HG03135 (cell line): ENCODE measurements at regions not wholly inside any gene's neighbourhood (a gene's known extent, or its start where the extent isn't known, plus 50 kb on each side); places are given as distances from the start of the nearest gene placed in this dataset.
"Not testable (repeated sequence)": the region's sequence is repeated elsewhere in the genome, so short reads cannot be mapped to it uniquely, and the experiment has no call there.

Source experiments
- ATAC-seq: cut with Tn5 transposase; IDR thresholded peaks from one replicate; pipeline ENCODE4 v1.9.1; 2021; ENCODE audit warnings: mild to moderate bottlenecking, moderate library complexity; ENCODE audit not compliant: unreplicated experiment

DNA sequence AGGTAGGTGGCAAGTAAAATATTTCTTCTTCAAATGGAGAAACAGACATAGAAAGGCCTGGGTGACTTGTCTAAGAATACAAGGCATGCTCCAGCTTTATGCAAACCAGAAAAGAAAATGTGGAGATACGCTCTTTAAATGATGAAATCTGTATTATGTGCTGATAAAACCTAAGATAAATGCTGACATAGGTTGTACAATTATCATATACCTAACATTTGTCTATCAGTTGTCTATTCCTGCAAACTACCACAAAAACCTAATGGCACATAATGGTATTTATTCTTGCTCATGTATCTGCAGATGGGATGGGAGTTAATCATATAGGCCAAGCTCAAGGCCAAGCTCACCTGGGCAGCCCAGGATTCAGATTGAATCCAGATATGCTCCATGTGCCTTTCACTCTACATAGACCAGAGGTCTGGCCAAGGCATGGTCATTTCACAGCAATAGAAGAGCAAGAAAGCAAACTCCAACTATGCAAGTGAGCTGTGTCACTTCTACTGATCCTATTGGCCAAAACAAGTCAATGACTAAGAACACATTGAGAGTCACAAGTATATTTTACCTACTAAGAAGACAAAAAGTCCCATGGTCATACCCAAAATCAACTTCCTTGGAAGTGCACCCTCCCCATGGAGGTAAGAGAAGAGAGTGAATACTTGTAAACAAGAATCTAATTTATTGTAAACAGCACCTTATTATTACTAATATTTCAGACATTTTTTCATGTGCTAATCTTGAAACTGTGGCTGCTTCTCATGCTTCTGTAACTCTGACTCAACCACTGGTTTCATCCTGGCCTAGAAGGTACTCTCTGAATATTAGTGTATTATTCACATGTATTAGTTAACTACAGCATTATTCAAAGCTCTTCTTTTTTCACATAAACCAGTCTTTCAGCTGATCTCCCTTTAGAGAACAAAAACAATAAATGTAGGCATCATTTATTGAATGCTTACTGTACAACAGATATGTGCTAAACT, 270.7 kb upstream of the SOX9 start:
- no peak for ATAC-seq

DNA sequence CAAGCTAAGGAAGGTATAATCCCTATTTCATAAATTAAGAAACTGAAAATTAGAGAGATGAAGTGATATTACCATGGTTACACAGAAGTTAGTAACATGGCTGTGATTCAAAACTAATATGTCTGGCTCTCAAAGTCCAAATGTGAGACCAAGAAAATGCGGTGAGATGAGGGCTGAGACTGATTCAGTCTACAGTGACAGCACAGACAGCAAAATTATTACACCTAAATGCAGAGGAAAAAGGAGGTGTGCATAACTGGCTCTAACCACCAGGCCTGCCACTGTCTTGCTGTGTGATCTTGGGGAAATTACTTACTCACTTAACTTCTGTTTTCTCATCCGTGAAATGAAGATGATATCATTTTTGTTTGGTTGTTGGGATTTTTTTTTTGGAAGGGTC, 270.0 kb upstream of the SOX9 start:
- no peak for ATAC-seq

GRCh38 chr17:71855010-71855409, 265.8 kb upstream of the SOX9 start:
- ATAC-seq, result no peak

GRCh38 chr17:71864755-71865154, 256.1 kb upstream of the SOX9 start:
- ATAC-seq, result no peak

DNA sequence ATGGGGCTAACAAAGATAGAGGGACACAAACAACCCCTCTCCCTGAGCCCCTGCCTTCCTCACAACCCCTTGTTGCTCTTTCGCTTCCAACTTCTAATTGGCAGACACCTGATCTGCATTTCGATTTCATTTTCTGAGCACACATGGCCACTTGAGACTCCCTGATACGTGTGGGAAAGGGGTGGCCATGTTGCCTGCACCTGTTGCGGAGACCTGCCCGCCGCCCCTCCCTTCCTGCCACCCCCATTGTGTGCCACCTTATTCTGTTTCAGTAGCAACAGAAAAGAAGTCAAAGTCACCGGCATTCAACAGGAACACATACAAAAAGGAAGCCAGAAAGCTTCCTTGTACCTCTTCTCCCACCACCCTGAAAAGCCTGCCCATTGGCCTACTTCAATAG, 254.7 kb upstream of the SOX9 start:
- no peak for ATAC-seq

DNA sequence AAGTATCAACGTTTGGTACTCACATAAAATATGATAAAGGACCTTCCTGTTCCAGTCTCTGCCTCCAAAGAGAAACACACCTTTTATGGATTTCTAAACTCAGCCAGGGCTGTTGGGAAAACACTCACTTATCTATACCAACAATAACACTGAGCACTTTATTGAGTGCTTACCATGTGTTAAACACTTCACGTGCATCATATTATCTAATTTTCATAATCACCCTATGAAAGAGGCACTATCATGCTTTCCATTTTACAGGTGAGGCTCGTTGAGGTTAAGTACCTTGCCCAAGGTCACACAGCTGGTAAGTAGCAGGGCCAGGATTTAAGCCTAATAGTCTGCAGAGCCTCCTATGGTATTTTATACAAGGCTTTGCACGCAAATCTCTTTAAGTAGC, 251.5 kb upstream of the SOX9 start:
- no peak for ATAC-seq

DNA sequence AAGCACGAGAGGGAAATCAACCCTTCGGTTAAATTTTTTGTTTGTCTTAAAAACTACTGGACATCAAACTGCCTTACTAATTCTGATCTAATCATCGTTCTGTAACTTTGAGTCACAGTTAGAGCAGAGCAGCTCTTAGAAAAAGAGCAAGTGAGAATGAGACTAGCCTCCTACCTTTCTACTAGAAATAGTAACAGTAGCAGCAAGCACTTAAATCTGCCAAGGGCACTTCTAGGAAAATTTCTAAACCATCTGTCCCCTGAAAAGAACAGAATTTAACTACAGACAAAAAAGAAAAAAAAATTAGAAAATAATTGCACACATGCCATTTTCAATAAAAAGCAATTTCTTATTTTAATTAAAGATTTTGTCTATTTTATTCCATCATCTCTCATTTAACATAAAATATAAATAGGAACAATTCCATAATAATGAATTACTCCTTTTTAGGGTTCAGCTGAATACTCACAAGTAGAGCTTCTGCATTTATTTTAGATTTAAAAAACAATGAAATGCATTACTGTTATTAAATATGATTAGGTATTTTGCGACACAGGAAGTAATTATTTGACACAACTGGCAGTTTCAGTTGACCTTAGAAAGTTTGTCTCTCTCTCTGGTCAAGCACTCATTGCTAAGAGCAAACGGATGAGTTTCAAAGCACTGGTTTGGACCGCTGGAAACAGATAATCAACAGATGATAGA, 250.8 kb upstream of the SOX9 start:
- no peak for ATAC-seq

- no peak for ATAC-seq
These were observed 250.3 kb upstream of the SOX9 start for GRCh38 chr17:71870546-71870862.

- ATAC-seq, result no peak
These were observed 247.9 kb upstream of the SOX9 start for GRCh38 chr17:71872843-71873485.

- not testable (repeated sequence) for ATAC-seq
These were observed 246.0 kb upstream of the SOX9 start for GRCh38 chr17:71874773-71875172.

GRCh38 chr17:71878271-71878670, 242.5 kb upstream of the SOX9 start:
- no peak for ATAC-seq

DNA sequence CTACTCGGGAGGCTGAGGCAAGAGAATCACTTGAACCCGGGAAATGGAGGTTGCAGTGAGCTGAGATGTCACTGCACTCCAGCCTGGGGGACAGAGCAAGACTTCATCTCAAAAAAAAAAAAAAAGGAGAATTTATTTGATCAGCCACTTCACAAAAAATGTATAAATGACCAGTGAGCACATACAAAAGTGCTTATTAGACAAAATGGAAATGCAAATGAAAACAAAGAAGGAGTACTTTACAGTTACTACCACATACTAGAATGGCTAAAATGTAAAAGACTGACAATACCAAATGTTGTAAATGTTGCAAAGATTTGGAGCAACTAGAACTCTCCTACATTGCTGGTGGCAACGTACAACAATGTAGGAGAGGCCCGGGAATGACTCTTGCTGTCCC, 241.8 kb upstream of the SOX9 start:
- ATAC-seq, result no peak

DNA sequence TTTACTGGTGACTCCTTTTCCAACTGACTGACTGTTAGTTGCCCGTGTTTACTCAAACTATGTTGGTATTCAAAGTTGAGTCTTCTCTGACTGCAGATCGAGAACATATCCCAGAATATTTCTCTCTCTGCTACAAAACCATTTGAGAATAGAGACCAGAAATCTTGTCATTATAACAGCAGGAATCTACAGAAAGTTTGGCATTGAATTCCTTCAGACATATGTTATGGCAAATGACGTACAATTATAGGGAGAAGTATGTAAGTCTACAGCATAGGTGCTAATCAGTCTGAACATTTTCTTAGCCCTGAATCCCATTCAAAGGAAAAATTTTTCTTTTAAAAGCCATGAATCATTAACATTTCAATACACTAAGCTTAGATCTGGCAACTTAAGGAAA, 239.8 kb upstream of the SOX9 start:
- ATAC-seq, result no peak

DNA sequence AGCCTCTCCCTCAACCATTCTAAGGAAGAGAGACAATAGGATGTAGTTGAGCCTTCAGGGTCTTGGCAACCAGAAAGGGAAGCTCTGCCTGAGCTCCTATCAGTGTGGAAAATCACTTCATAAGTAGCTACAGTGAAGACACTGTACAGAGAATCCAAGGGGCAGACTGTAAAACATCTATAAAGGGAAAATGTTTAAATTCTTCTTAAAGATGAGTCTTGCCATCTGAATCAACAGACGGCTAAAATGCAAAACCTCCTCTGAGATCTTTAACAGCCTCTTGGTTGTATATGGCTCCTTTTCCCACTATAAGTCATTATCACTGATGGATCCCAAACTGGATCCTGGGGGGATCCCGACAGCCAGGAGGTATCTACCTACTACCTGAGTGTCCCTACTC, 239.2 kb upstream of the SOX9 start:
- no peak for ATAC-seq

DNA sequence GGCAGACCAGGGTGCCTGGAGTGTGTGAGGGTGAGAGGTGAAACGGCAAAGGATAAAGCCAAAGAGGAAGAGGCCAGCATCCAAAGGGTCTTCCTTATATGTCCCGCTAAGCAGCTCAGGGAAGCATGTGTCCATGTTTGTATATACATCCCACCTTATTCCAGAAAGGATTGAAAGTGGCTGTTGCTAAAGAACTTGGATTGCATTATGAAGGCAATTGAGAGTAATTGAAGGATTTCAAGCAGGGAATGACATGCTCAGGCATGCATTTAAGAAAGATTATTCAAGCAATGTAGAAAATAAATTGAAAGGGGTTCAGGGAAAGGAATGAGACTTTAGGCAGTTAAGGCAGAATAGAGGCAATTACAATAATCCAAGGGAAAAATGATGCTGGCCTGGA, 237.6 kb upstream of the SOX9 start:
- no peak for ATAC-seq

GRCh38 chr17:71883845-71884244, 237.0 kb upstream of the SOX9 start:
- no peak for ATAC-seq

DNA sequence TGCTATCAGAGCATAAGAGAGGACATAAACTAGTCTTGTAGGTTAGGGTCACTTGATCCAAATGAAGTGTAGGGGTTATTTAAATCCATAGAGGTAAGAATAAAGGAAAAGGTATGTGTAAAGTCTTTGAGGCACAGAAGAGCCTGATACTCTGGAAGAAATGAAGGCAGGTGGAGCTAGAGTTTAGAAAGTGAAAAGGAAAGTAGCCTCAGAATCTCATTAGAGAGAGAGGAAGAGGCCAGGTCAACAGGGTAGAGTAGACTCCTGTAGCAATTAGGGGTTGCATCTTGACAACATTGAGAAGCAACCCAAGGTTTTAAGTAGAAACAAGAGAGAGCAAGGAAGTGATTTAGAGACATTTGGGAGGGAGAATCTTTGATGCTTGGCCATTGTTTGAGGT, 235.2 kb upstream of the SOX9 start:
- ATAC-seq, result no peak

- ATAC-seq, result no peak
These were observed 221.5 kb upstream of the SOX9 start for GRCh38 chr17:71899317-71899716.

GRCh38 chr17:71900621-71901229, 220.1 kb upstream of the SOX9 start:
- ATAC-seq, result no peak

- ATAC-seq, result no peak
These were observed 217.8 kb upstream of the SOX9 start for GRCh38 chr17:71902894-71903506.
